Activated T-cell treated with anti-CD3 and anti-CD28 coated beads, Interleukin-2, amount 50 U/mL, for 48 hours (primary cell): ENCODE measurements at regions not wholly inside any gene's neighbourhood (a gene's known extent, or its start where the extent isn't known, plus 50 kb on each side); places are given as distances from the start of the nearest gene placed in this dataset.
"Not testable (repeated sequence)": the region's sequence is repeated elsewhere in the genome, so short reads cannot be mapped to it uniquely, and the experiment has no call there.

Experiments
- DNase-seq, 2 experiments: peaks; one replicate each; pipeline ENCODE4 v3.0.0-alpha.2; 2020

GRCh38 chr2:195456771-195457170 lies 200.3 kb upstream of the SLC39A10 start:
- no peak for DNase-seq

- no peak for DNase-seq
These were observed 205.9 kb upstream of the SLC39A10 start for GRCh38 chr2:195451160-195451559.

- DNase-seq: no peak
These were observed 206.4 kb upstream of the SLC39A10 start for GRCh38 chr2:195450552-195451113.

GRCh38 chr2:195447323-195447975 lies 209.6 kb upstream of the SLC39A10 start:
- no peak for DNase-seq

GRCh38 chr2:195445639-195446038 lies 211.4 kb upstream of the SLC39A10 start:
- DNase-seq: no peak

GRCh38 chr2:195443926-195444325 lies 213.1 kb upstream of the SLC39A10 start:
- no peak for DNase-seq

- DNase-seq: no peak
These were observed 214.4 kb upstream of the SLC39A10 start for GRCh38 chr2:195442458-195443175.

GRCh38 chr2:195438692-195439091 lies 218.3 kb upstream of the SLC39A10 start:
- DNase-seq: no peak

GRCh38 chr2:195437521-195437920 lies 219.5 kb upstream of the SLC39A10 start:
- no peak for DNase-seq

- DNase-seq: no peak
These were observed 222.7 kb upstream of the SLC39A10 start for GRCh38 chr2:195434346-195434745.

- not testable (repeated sequence) for DNase-seq
These were observed 223.3 kb upstream of the SLC39A10 start for GRCh38 chr2:195433729-195434128.

GRCh38 chr2:195428673-195429072 lies 228.4 kb upstream of the SLC39A10 start:
- DNase-seq: no peak

- DNase-seq: no peak
These were observed 231.7 kb upstream of the SLC39A10 start for GRCh38 chr2:195425328-195425727.

GRCh38 chr2:195419033-195419432 lies 238.0 kb upstream of the SLC39A10 start:
- DNase-seq: no peak

- no peak for DNase-seq
These were observed 242.4 kb upstream of the SLC39A10 start for GRCh38 chr2:195414537-195415100.

- DNase-seq: no peak
These were observed 243.1 kb upstream of the SLC39A10 start for GRCh38 chr2:195413944-195414343.

GRCh38 chr2:195413422-195413821 lies 243.6 kb upstream of the SLC39A10 start:
- DNase-seq: no peak

- DNase-seq: no peak
These were observed 245.8 kb upstream of the SLC39A10 start for GRCh38 chr2:195411219-195411687.

- DNase-seq: no peak
These were observed 246.9 kb upstream of the SLC39A10 start for GRCh38 chr2:195410074-195410671.

- no peak for DNase-seq
These were observed 248.2 kb upstream of the SLC39A10 start for GRCh38 chr2:195408811-195409210.

GRCh38 chr2:195408196-195408595 lies 248.8 kb upstream of the SLC39A10 start:
- no peak for DNase-seq

GRCh38 chr2:195407783-195408182 lies 249.2 kb upstream of the SLC39A10 start:
- DNase-seq: no peak

- DNase-seq: no peak
These were observed 250.0 kb upstream of the SLC39A10 start for GRCh38 chr2:195406886-195407603.
